Astrocyte (in vitro differentiated cells and primary cell): ENCODE measurements at regions not wholly inside any gene's neighbourhood (a gene's known extent, or its start where the extent isn't known, plus 50 kb on each side); places are given as distances from the start of the nearest gene placed in this dataset.
A peak's percentile ranks its signal among the peaks of the same experiment; 100 is the strongest.

Source experiments
- DNase-seq: peaks from one replicate; pipeline ENCODE4 v3.0.0-alpha.2; 2010; ENCODE audit warnings: low read depth
- FAIRE-seq: peaks from 2 replicates; lab custom pipeline; 2011; peaks lifted over from hg19 to GRCh38; lab: Jason Lieb, UNC
- H2AFZ ChIP-seq: 2 replicates; pipeline ENCODE4 v1.6.0; 2012; ENCODE audit warnings: low read depth, low read length, inconsistent platforms
- H3K27ac ChIP-seq: 2 replicates; pipeline ENCODE4 v1.5.1; 2011; ENCODE audit warnings: low read depth, low read length, inconsistent platforms
- H3K27me3 ChIP-seq: 2 replicates; pipeline ENCODE4 v1.6.0; 2011; ENCODE audit warnings: low read length, inconsistent platforms; ENCODE audit not compliant: insufficient read depth
- H3K36me3 ChIP-seq: 2 replicates; pipeline ENCODE4 v1.5.1; 2011; ENCODE audit warnings: low read length, inconsistent platforms; ENCODE audit not compliant: insufficient read depth
- H3K4me1 ChIP-seq: 2 replicates; pipeline ENCODE4 v1.5.1; 2011; ENCODE audit warnings: low read length, inconsistent platforms; ENCODE audit not compliant: insufficient read depth
- H3K4me2 ChIP-seq: 2 replicates; pipeline ENCODE4 v1.6.0; 2012; ENCODE audit warnings: low read length, inconsistent platforms
- H3K4me3 ChIP-seq: 2 replicates; pipeline ENCODE4 v1.5.1; 2011; ENCODE audit warnings: low read depth, mild to moderate bottlenecking, low read length, inconsistent platforms; ENCODE audit not compliant: insufficient read depth
- H3K79me2 ChIP-seq: 2 replicates; pipeline ENCODE4 v1.6.0; 2012; ENCODE audit warnings: mild to moderate bottlenecking, low read length, inconsistent platforms; ENCODE audit not compliant: insufficient read depth
- H3K9ac ChIP-seq: 2 replicates; pipeline ENCODE4 v1.6.0; 2012; ENCODE audit warnings: mild to moderate bottlenecking, low read length, inconsistent platforms
- H3K9me3 ChIP-seq: 2 replicates; pipeline ENCODE4 v1.5.1; 2012; ENCODE audit warnings: low read depth, mild to moderate bottlenecking, low read length, inconsistent platforms; ENCODE audit not compliant: insufficient read depth
- H4K20me1 ChIP-seq: 2 replicates; pipeline ENCODE4 v1.6.0; 2012; ENCODE audit warnings: low read length, inconsistent platforms; ENCODE audit not compliant: insufficient read depth
- H3K27ac Mint-ChIP-seq: one replicate; pipeline ENCODE4 v1.8.0; 2021; ENCODE audit warnings: mild to moderate bottlenecking, mixed read lengths; ENCODE audit not compliant: unreplicated experiment
- H3K27me3 Mint-ChIP-seq: one replicate; pipeline ENCODE4 v1.8.0; 2021; ENCODE audit warnings: low read depth, mixed read lengths; ENCODE audit not compliant: unreplicated experiment
- H3K36me3 Mint-ChIP-seq: one replicate; pipeline ENCODE4 v1.8.0; 2021; ENCODE audit warnings: low read depth, mixed read lengths; ENCODE audit not compliant: unreplicated experiment
- H3K4me1 Mint-ChIP-seq: one replicate; pipeline ENCODE4 v1.8.0; 2021; ENCODE audit warnings: low read depth, mixed read lengths; ENCODE audit not compliant: unreplicated experiment
- H3K4me3 Mint-ChIP-seq: one replicate; pipeline ENCODE4 v1.8.0; 2021; ENCODE audit warnings: mild to moderate bottlenecking, moderate library complexity, mixed read lengths; ENCODE audit not compliant: unreplicated experiment
- H3K9me3 Mint-ChIP-seq: one replicate; pipeline ENCODE4 v1.8.0; 2021; ENCODE audit warnings: mild to moderate bottlenecking, mixed read lengths; ENCODE audit not compliant: unreplicated experiment
- CTCF ChIP-seq: IDR thresholded peaks from 2 replicates; pipeline ENCODE4 v1.5.1; 2011; ENCODE audit warnings: low read depth, mild to moderate bottlenecking, inconsistent platforms, low read length, moderate library complexity; ENCODE audit not compliant: insufficient read depth
- EZH2 ChIP-seq: IDR thresholded peaks from 2 replicates; pipeline ENCODE4 v1.6.1; 2012; ENCODE audit warnings: mild to moderate bottlenecking, low read length, inconsistent platforms; ENCODE audit not compliant: insufficient read depth

GRCh38 chr13:105915146-105915850, 620.2 kb downstream of the EFNB2 start:
- Histone ChIP-seq H2AFZ (no peak overlapping the region), H3K36me3 (no peaks in the 10 kb centered on the region), H3K9ac (no peak overlapping the region), H3K4me3 (peak overlapping the region; percentile 15), H3K4me2 (peak overlapping the region; percentile 63), H4K20me1 (no peaks in the 10 kb centered on the region), H3K79me2 (no peaks in the 10 kb centered on the region), H3K27ac (no peak overlapping the region), H3K9me3 (no peaks in the 10 kb centered on the region), H3K4me1 (peaks cover 16% of the 10 kb centered on the region), H3K27me3 (no peaks in the 10 kb centered on the region)
- Mint-ChIP-seq H3K36me3 (no peaks in the 10 kb centered on the region), H3K27me3 (no peaks in the 10 kb centered on the region), H3K4me1 (peaks cover 28% of the 10 kb centered on the region), H3K27ac (peak overlapping the region; percentile 66), H3K4me3 (no peak overlapping the region), H3K9me3 (no peaks in the 10 kb centered on the region)
- FAIRE-seq: no peak
- no peak for TF ChIP-seq CTCF
- TF ChIP-seq EZH2: no peak
- DNase-seq: peak; percentile 22

- TF ChIP-seq CTCF (no peak), EZH2 (no peak)
- Histone ChIP-seq H4K20me1 (no peaks in the 10 kb centered on the region), H3K27ac (peak overlapping the region; percentile 11), H3K4me2 (peak overlapping the region; percentile 63), H3K4me3 (peak overlapping the region; percentile 15), H3K9me3 (no peaks in the 10 kb centered on the region), H3K4me1 (peaks cover 14% of the 10 kb centered on the region), H3K79me2 (no peaks in the 10 kb centered on the region), H3K27me3 (no peaks in the 10 kb centered on the region), H3K36me3 (no peaks in the 10 kb centered on the region), H2AFZ (peak overlapping the region; percentile 38), H3K9ac (no peak overlapping the region)
- Mint-ChIP-seq H3K4me1 (peaks cover 22% of the 10 kb centered on the region), H3K4me3 (no peak overlapping the region), H3K9me3 (no peaks in the 10 kb centered on the region), H3K27ac (peak overlapping the region; percentile 66), H3K27me3 (no peaks in the 10 kb centered on the region), H3K36me3 (no peaks in the 10 kb centered on the region)
- peak; percentile 80 for DNase-seq
- no peak for FAIRE-seq
Measured at GRCh38 chr13:105914291-105915036, 621.0 kb downstream of the EFNB2 start.
